ENCODE measurements at regions not wholly inside any gene's neighbourhood (a gene's known extent, or its start where the extent isn't known, plus 50 kb on each side); places are given as distances from the start of the nearest gene placed in this dataset.

DNA sequence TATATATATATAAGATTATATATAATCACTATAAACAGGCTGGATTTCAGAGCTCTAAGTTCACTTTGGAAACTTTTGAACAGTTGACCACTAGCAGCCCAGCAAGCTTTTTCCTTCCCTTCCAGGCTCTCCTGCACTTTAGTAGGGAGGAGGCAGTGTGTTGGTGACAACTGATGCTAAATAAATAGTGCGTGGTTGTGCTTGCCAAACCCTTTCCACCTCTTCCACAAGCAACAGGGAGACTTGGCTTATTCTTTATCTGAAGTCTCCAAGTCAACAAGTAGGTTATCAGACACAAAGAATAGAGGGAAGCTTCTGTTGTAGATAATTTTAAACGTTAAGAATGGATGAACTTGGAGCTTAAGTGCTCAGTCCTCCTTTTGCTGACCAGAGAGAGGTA, 408.2 kb upstream of the HNRNPA3 start:
- no peak for DNase-seq (ENCODE audit: low read depth, low spot score)
- CTCF ChIA-PET = interaction anchor here (1.2 to 3.0 kb wide), 3 partner anchors 9 to 150 kb away, joined by 3 to 16 read pairs (median 4); no protein-coding TSS in a partner anchor
- POLR2A ChIA-PET = no interaction called here
- no peak for TF ChIP-seq CTCF (IDR thresholded peaks at IDR 0.05; ENCODE audit: insufficient read depth, low read length, missing control alignments)
- no peak overlapping the region for H3K4me3 ChIP-seq (ENCODE audit: low read depth, low read length)

- ChIA-PET CTCF (interaction anchor here (3.0 kb wide), 1 partner anchor 8 kb away, joined by 16 read pairs; no protein-coding TSS in a partner anchor), POLR2A (no interaction called here)
- no peak for DNase-seq (ENCODE audit: low read depth, low spot score)
- no peak for TF ChIP-seq CTCF (IDR thresholded peaks at IDR 0.05; ENCODE audit: insufficient read depth, low read length, missing control alignments)
- H3K4me3 ChIP-seq (ENCODE audit: low read depth, low read length) = no peak overlapping the region
Observed at GRCh38 chr2:176805345-176805744, 407.2 kb upstream of the HNRNPA3 start.

GRCh38 chr2:176812246-176812775, 400.3 kb upstream of the HNRNPA3 start:
- H3K4me3 ChIP-seq (ENCODE audit: low read depth, low read length) = no peak overlapping the region
- DNase-seq (ENCODE audit: low read depth, low spot score) = no peak
- TF ChIP-seq CTCF (IDR thresholded peaks at IDR 0.05; ENCODE audit: insufficient read depth, low read length, missing control alignments) = no peak
- ChIA-PET CTCF (interaction anchor here (0.9 to 7.5 kb wide), 10 partner anchors 9 to 701 kb away, joined by 3 to 98 read pairs (median 16); partner anchors contain the start of gene HOXD8), POLR2A (no interaction called here)

DNA sequence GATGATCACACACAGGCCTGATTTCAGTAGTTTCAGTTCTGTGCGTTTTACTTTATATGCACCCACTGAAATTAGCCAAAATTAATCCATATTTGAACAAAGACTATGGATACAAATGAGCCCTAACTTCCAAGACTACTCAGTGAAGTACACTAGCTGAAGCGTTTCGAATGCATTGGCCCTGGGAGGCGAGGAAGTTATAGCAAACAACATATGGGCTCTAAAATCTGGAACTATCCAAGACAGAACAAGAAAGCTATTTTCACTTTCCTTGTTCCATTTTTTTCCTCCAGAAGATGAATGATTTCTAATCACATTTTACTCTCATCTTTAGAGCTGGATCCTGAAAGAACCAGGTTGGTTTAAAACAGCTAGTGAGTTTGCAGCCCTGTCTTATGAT, 399.4 kb upstream of the HNRNPA3 start:
- CTCF ChIA-PET = interaction anchor here (0.9 to 7.5 kb wide), 19 partner anchors 9 to 703 kb away, joined by 3 to 98 read pairs (median 6); partner anchors contain the start of genes HOXD8 and HOXD9
- DNase-seq (ENCODE audit: low read depth, low spot score) = no peak
- POLR2A ChIA-PET = no interaction called here
- no peak for TF ChIP-seq CTCF (IDR thresholded peaks at IDR 0.05; ENCODE audit: insufficient read depth, low read length, missing control alignments)
- no peak overlapping the region for H3K4me3 ChIP-seq (ENCODE audit: low read depth, low read length)

DNA sequence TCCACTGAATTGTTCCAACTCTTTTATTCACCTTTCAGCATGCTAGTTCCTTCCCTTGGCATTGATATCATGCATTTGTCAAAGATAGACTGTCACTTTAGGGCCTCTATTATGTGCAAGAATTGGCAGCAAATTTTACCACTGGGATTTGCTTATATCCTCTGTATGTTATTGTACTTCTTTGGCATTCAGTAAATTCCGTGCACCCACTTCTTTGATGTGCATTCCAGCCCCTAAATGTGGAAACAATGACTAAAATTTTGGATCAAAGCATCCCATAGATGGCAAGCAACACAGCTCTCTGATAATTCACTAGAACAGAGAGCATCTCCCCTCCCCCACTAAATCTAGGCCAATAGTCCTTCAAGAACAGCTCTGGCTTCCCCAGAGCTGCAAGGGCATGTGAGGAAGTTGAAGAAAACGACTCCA, 399.0 kb upstream of the HNRNPA3 start:
- POLR2A ChIA-PET = no interaction called here
- no peak for TF ChIP-seq CTCF (IDR thresholded peaks at IDR 0.05; ENCODE audit: insufficient read depth, low read length, missing control alignments)
- CTCF ChIA-PET = interaction anchor here (0.9 to 7.5 kb wide), 25 partner anchors 9 to 704 kb away, joined by 3 to 98 read pairs (median 5); partner anchors contain the start of genes HOXD10, HOXD8 and HOXD9
- no peak for DNase-seq (ENCODE audit: low read depth, low spot score)
- no peak overlapping the region for H3K4me3 ChIP-seq (ENCODE audit: low read depth, low read length)

DNA sequence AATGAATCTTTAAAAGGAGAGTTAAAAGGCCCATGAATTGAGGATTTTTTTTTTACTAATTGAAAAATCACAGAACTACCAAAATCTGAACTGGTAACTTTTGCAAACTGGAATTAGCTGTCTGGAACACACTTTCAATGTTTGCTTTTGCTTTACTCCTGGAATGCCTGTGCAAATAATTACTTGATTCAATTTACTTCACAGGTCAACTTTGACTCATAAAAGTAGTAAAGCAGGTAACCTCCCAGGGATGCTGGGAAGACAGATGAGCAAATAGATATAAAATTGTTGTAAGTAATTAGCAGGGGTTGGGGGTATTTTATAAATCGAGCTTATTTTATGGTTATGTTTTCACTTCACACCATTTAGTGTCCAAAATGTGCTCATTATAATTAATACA, 398.3 kb upstream of the HNRNPA3 start:
- ChIA-PET POLR2A (no interaction called here), CTCF (interaction anchor here (0.6 to 7.5 kb wide), 27 partner anchors 8 to 704 kb away, joined by 3 to 98 read pairs (median 5); partner anchors contain the start of genes HOXD10, HOXD8 and HOXD9)
- no peak overlapping the region for H3K4me3 ChIP-seq (ENCODE audit: low read depth, low read length)
- TF ChIP-seq CTCF (IDR thresholded peaks at IDR 0.05; ENCODE audit: insufficient read depth, low read length, missing control alignments) = no peak
- no peak for DNase-seq (ENCODE audit: low read depth, low spot score)

Measured in AG04449 (cell line).